Adrenal gland (tissue), 5 donors: ENCODE measurements at regions not wholly inside any gene's neighbourhood (a gene's known extent, or its start where the extent isn't known, plus 50 kb on each side); places are given as distances from the start of the nearest gene placed in this dataset.

Experiments
- CTCF ChIP-seq, 6 experiments: fragments of 450-650 bp in 4 of 6; fragments of 200-600 bp in 2 of 6; sonication (generic) in 1 of 6; IDR thresholded peaks; 1 replicate in 5 of 6; 2 replicates in 1 of 6; pipeline versions ENCODE4 v1.5.1 to v1.8.0; 2016 to 2021; ENCODE audit warnings: antibody characterized with exemption in 6 of 6, mild to moderate bottlenecking in 2 of 6, moderate library complexity in 1 of 6
- POLR2A ChIP-seq, 2 donors: fragments of 450-650 bp; IDR thresholded peaks; one replicate each; pipeline ENCODE4 v1.6.1; 2017; ENCODE audit warnings: antibody characterized with exemption in 2 of 2, mild to moderate bottlenecking in 2 of 2, moderate library complexity in 1 of 2
- donor health status: DM: no; HTN: no; CAD: no.

- no peak for TF ChIP-seq CTCF (IDR thresholded peaks at IDR 0.05)
- TF ChIP-seq POLR2A (IDR thresholded peaks at IDR 0.05), result no peak
These were observed 328.0 kb upstream of the TMTC1 start for GRCh38 chr12:30111719-30112118.
